Gastroesophageal sphincter (tissue), 4 donors: ENCODE measurements at regions not wholly inside any gene's neighbourhood (a gene's known extent, or its start where the extent isn't known, plus 50 kb on each side); places are given as distances from the start of the nearest gene placed in this dataset.
"Not testable (repeated sequence)": the region's sequence is repeated elsewhere in the genome, so short reads cannot be mapped to it uniquely, and the experiment has no call there.

Experiments
- ATAC-seq: fragments of 150-250 bp; one replicate; pipeline ENCODE4 v1.9.1; 2016; ENCODE audit warnings: mild to moderate bottlenecking, moderate library complexity
- H3K27ac ChIP-seq, 4 donors: fragments of 200-600 bp; sonication (generic) in 3 of 4; 1 replicate in 3 of 4; 2 replicates in 1 of 4; pipeline ENCODE4 v1.5.1; 2016 to 2019
- H3K27me3 ChIP-seq: fragments of 200-600 bp; sonication (generic); one replicate; pipeline ENCODE4 v1.5.1; 2019
- H3K36me3 ChIP-seq, 2 donors: fragments of 200-600 bp; sonication (generic); one replicate each; pipeline ENCODE4 v1.5.1; 2019; ENCODE audit warnings: control low read depth in 1 of 2
- H3K4me1 ChIP-seq, 3 donors: fragments of 200-600 bp; sonication (generic); 1 replicate in 2 of 3; 2 replicates in 1 of 3; pipeline ENCODE4 v1.5.1; 2016 to 2019; ENCODE audit warnings: control low read depth in 2 of 3
- H3K4me3 ChIP-seq, 2 donors: fragments of 200-600 bp; sonication (generic); one replicate each; pipeline ENCODE4 v1.5.1; 2019; ENCODE audit warnings: mild to moderate bottlenecking in 1 of 2, moderate library complexity in 1 of 2
- H3K9me3 ChIP-seq, 3 donors: fragments of 200-600 bp; sonication (generic); one replicate each; pipeline ENCODE4 v1.5.1; 2017 to 2019; ENCODE audit warnings: control low read depth in 2 of 3
- EP300 ChIP-seq: sonication (generic); formaldehyde crosslinking; IDR thresholded peaks from one replicate; pipeline ENCODE4 v1.6.1; 2017; ENCODE audit warnings: antibody characterized with exemption, mild to moderate bottlenecking
- POLR2A ChIP-seq, 2 donors: fragments of 450-650 bp; IDR thresholded peaks; one replicate each; pipeline ENCODE4 v1.6.1; 2017; ENCODE audit warnings: antibody characterized with exemption in 2 of 2, mild to moderate bottlenecking in 2 of 2, moderate library complexity in 1 of 2
- POLR2AphosphoS5 ChIP-seq: sonication (generic); formaldehyde crosslinking; IDR thresholded peaks from one replicate; pipeline ENCODE4 v1.6.1; 2017; ENCODE audit warnings: antibody characterized with exemption
- WGBS, 2 donors: methylation state at CpG; one replicate each; pipeline ENCODE4 v1.1.5; 2018; ENCODE audit warnings: low coverage in 1 of 2; 5-methylcytosine and 5-hydroxymethylcytosine counted together
- TF ChIP-seq, protein P1 (sequence below), 4 experiments: fragments of 200-600 bp in 2 of 4; fragments of 450-650 bp in 2 of 4; sonication (generic) in 1 of 4; IDR thresholded peaks; one replicate each; pipeline ENCODE4 v1.5.1; 2017 to 2019; ENCODE audit warnings: antibody characterized with exemption in 4 of 4, mild to moderate bottlenecking in 2 of 4, moderate library complexity in 2 of 4

DNA sequence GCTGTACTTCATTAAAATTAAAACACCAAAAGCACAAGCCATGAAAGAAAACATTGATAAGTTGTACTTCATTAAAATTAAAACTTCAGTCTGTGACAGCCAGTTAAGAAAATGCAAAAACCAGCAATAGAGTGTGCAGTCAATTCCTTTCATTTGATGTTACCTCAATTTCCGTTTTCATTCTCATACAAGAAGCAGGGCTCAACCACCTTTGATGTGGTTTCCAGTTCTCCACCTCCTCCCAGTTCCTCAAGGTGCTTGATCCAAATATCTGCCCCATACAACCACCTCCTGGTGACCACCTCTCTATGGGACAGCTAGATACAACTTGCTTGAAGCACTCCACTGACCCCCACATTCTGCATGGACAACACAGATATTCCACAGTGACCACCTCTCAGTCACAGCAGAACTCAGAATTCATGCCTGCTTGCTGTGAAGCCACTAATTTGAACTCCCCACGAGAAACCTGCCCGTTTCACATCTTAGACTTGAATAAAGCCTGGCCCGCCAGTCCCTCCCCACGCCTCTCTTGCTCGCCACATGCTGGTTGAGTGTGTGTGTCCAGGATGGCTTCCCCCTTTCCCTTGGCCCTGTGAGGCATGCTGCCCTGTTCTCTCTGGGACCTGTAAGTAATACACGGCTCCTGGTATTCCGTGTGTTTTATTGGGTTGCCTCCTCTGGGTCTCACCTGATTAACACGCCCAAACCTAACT lies 66.1 kb downstream of the FAM50B start:
- Histone ChIP-seq H3K27me3 (no peaks in the 10 kb centered on the region), H3K9me3 (no peaks in the 10 kb centered on the region), H3K4me3 (no peak overlapping the region), H3K4me1 (peaks cover 23 to 40% (median 25%) of the 10 kb centered on the region in 3 donors), H3K27ac (peak overlapping the region in 1 of 4 donors; percentile 6), H3K36me3 (no peaks in the 10 kb centered on the region)
- no peak for TF ChIP-seq POLR2AphosphoS5
- TF ChIP-seq, protein P1, sequence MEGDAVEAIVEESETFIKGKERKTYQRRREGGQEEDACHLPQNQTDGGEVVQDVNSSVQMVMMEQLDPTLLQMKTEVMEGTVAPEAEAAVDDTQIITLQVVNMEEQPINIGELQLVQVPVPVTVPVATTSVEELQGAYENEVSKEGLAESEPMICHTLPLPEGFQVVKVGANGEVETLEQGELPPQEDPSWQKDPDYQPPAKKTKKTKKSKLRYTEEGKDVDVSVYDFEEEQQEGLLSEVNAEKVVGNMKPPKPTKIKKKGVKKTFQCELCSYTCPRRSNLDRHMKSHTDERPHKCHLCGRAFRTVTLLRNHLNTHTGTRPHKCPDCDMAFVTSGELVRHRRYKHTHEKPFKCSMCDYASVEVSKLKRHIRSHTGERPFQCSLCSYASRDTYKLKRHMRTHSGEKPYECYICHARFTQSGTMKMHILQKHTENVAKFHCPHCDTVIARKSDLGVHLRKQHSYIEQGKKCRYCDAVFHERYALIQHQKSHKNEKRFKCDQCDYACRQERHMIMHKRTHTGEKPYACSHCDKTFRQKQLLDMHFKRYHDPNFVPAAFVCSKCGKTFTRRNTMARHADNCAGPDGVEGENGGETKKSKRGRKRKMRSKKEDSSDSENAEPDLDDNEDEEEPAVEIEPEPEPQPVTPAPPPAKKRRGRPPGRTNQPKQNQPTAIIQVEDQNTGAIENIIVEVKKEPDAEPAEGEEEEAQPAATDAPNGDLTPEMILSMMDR (IDR thresholded peaks at IDR 0.05), result no peak
- no peak for TF ChIP-seq EP300
- TF ChIP-seq POLR2A (IDR thresholded peaks at IDR 0.05), result no peak
- ATAC-seq, result no peak
- 85 to 100% methylated on average over 3 to 7 of the region's 9 CpGs for WGBS, 2 donors

DNA sequence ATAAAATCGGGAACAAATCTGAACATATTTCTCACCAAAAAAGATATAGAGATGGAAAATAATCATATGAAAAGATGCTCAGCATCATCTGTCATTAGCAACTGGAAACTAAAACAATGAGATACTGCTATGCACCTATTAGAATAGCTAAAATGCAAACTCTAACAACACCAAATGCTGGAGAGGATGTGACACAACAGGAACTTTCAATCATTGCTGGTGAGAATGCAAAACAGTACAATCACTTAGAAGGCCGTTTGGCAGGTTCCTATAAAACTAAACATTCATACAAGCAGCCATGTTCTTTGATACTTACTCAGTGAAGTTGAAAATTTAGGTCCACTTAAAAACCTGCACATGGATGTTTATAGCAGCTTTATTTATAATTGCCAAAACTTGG lies 67.0 kb downstream of the FAM50B start:
- no peak for ATAC-seq
- Histone ChIP-seq H3K4me3 (no peak overlapping the region), H3K4me1 (peaks cover 22 to 33% (median 25%) of the 10 kb centered on the region in 3 donors), H3K27me3 (no peaks in the 10 kb centered on the region), H3K36me3 (no peaks in the 10 kb centered on the region), H3K9me3 (no peaks in the 10 kb centered on the region), H3K27ac (no peak overlapping the region)
- TF ChIP-seq POLR2A (IDR thresholded peaks at IDR 0.05), result no peak
- no peak for TF ChIP-seq POLR2AphosphoS5
- TF ChIP-seq EP300, result no peak
- TF ChIP-seq, protein P1 (IDR thresholded peaks at IDR 0.05), result no peak
- WGBS, 2 donors, result 66 to 85% methylated on average over 2 of the region's 2 CpGs

DNA sequence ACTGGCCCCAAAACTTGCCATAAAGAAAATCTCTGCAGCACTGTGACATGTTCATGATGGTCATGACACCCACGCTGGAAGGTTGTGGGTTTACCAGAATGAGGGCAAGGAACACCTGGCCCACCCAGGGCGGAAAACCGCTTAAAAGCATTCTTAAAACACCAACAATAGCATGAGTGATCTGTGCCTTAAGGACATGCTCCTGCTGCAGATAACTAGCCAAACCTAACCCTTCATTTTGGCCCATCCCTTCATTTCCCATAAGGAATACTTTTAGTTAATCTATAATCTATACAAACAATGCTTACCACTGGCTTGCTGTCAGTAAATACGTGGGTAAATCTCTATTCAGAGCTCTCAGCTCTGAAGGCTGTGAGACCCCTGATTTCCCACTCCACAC lies 67.6 kb downstream of the FAM50B start:
- 94 to 96% methylated on average over 4 of the region's 4 CpGs for WGBS, 2 donors
- not testable (repeated sequence) for H3K27ac ChIP-seq, H3K9me3 ChIP-seq, H3K4me3 ChIP-seq, H3K36me3 ChIP-seq, H3K27me3 ChIP-seq, ATAC-seq
- peaks cover 16 to 28% (median 25%) of the 10 kb centered on the region in 3 donors for H3K4me1 ChIP-seq

DNA sequence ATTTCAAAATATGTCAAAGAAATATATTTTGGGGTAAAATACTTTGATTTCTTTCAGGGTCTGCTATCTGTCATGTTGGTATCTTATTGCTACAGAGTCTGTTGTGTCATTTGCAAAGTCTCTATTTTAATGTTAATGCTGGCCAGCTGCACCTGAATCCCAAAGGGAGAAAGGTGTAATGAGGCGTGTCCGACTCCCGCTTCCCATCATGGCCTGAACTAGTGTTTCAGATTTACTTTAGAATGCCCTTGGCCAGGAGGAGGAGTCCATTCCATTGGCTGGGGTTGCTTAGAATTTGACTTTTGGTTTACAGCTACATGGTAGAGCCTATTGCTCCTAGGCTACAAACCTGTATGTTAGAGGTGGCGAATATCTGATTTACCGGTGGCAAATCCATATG lies 69.3 kb downstream of the FAM50B start:
- no peaks in the 10 kb centered on the region for H3K9me3 ChIP-seq
- H3K27me3 ChIP-seq, result no peaks in the 10 kb centered on the region
- no peak overlapping the region for H3K4me3 ChIP-seq
- no peak for ATAC-seq
- H3K27ac ChIP-seq, result no peak overlapping the region
- TF ChIP-seq, protein P1 (IDR thresholded peaks at IDR 0.05), result no peak
- no peak for TF ChIP-seq EP300
- no peak for TF ChIP-seq POLR2A (IDR thresholded peaks at IDR 0.05)
- 100% methylated on average over 4 to 5 of the region's 5 CpGs for WGBS, 2 donors
- no peaks in the 10 kb centered on the region for H3K36me3 ChIP-seq
- H3K4me1 ChIP-seq, result peaks cover 0 to 11% (median 10%) of the 10 kb centered on the region in 3 donors

DNA sequence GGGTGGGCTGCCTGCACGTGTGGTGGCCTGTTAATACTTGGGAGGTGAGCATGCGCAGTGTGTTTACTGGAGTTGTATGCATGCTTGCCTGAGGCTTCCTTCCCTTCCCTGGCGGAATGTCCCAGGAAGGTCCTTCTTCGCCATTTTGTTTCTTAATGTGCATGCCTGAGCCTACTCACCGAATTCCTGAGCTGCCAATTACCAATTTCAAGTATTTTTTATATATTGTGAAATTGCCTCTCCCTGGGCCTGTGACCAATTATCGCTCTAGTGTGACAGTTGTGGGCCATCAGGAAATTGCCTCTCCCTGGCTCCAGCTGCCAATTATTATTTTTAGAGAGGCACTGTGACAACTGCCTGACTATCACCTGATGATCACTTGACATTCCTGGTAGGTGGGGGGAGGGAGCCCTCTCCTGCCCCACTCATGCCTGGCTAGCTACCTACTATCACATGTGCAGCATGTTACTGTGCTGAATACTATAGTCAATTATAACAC lies 70.0 kb downstream of the FAM50B start:
- no peak for ATAC-seq

More for the DNA sequence above, 70.0 kb downstream of the FAM50B start:
- peaks cover 0 to 4% (median 4%) of the 10 kb centered on the region in 3 donors for H3K4me1 ChIP-seq
- no peaks in the 10 kb centered on the region for H3K9me3 ChIP-seq
- no peak overlapping the region for H3K4me3 ChIP-seq
- TF ChIP-seq POLR2A (IDR thresholded peaks at IDR 0.05) (no peak), EP300 (no peak), POLR2AphosphoS5 (no peak)
- TF ChIP-seq, protein P1 (IDR thresholded peaks at IDR 0.05), result no peak
- WGBS, 2 donors, result 94 to 95% methylated on average over 4 to 5 of the region's 6 CpGs
- H3K36me3 ChIP-seq, result no peaks in the 10 kb centered on the region
- no peak overlapping the region for H3K27ac ChIP-seq
- no peaks in the 10 kb centered on the region for H3K27me3 ChIP-seq
